ENCODE measurements at regions not wholly inside any gene's neighbourhood (a gene's known extent, or its start where the extent isn't known, plus 50 kb on each side); places are given as distances from the start of the nearest gene placed in this dataset.

DNA sequence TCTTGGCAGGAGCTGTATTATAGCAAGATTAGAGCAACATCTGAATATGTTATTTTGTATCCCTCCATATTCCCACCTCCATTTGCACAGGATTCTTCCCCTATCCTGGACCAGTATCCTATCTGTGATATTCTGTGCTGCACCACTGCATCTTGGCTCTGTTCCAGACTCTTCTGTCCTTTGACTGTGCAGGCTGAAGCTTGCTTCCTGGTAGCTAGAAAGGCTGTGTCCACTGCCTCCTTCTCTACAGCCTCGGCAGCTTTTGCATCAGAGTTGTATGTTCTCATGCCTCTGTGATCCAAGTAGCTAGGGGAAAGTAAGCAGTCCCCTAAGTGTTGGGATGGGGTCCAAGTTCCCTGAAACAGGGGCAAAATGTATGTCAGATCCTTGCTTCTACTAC is 104.1 kb downstream of the GAS1 start:
- Histone ChIP-seq H3K9me3 (no peaks in the 10 kb centered on the region), H3K4me1 (no peaks in the 10 kb centered on the region), H3K36me3 (ENCODE audit: low read depth, missing control alignments) (no peaks in the 10 kb centered on the region), H3K27ac (no peak overlapping the region), H3K27me3 (no peaks in the 10 kb centered on the region), H3K4me3 (no peak overlapping the region)
- DNase-seq = peak; percentile 48
- intact Hi-C loops (cut with DNase I; ENCODE audit: low total_unique reads) = no loop called here
- TF ChIP-seq, protein P1, sequence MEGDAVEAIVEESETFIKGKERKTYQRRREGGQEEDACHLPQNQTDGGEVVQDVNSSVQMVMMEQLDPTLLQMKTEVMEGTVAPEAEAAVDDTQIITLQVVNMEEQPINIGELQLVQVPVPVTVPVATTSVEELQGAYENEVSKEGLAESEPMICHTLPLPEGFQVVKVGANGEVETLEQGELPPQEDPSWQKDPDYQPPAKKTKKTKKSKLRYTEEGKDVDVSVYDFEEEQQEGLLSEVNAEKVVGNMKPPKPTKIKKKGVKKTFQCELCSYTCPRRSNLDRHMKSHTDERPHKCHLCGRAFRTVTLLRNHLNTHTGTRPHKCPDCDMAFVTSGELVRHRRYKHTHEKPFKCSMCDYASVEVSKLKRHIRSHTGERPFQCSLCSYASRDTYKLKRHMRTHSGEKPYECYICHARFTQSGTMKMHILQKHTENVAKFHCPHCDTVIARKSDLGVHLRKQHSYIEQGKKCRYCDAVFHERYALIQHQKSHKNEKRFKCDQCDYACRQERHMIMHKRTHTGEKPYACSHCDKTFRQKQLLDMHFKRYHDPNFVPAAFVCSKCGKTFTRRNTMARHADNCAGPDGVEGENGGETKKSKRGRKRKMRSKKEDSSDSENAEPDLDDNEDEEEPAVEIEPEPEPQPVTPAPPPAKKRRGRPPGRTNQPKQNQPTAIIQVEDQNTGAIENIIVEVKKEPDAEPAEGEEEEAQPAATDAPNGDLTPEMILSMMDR (IDR thresholded peaks at IDR 0.05) = no peak
- TF ChIP-seq POLR2A (IDR thresholded peaks at IDR 0.05) = no peak
- 21 to 37% methylated on average over 1 of the region's 1 CpG for WGBS, 2 donors

- Histone ChIP-seq H3K4me1 (no peaks in the 10 kb centered on the region), H3K36me3 (ENCODE audit: low read depth, missing control alignments) (no peaks in the 10 kb centered on the region), H3K27me3 (no peaks in the 10 kb centered on the region), H3K27ac (no peak overlapping the region), H3K9me3 (no peaks in the 10 kb centered on the region), H3K4me3 (no peak overlapping the region)
- TF ChIP-seq, protein P1 (IDR thresholded peaks at IDR 0.05) = no peak
- TF ChIP-seq POLR2A (IDR thresholded peaks at IDR 0.05) = no peak
- intact Hi-C loops (cut with DNase I; ENCODE audit: low total_unique reads) = no loop called here
- no peak for DNase-seq
- 74 to 78% methylated on average over 5 to 6 of the region's 6 CpGs for WGBS, 2 donors
Measured at GRCh38 chr9:86842573-86842972, 104.7 kb downstream of the GAS1 start.

DNA sequence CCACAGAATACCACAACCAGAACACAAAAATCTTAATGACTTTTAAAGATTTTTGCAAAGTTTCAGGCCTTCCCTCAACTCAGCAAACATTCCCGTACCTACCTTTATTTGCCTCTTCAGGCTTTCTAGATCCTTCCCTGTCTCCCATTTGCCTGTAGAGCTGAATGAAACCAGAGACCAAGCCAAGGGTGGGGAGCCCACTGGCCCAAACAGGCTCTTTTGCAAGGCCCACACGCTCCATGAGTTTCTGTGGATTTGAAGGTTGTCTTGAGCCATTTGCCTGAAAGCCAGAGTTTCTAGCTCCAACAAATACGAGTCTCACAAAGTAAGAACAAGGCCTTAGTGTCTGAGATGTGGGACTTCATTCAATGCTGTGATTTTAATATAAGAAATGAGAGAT is 107.8 kb downstream of the GAS1 start:
- 81% methylated on average over 3 of the region's 3 CpGs for WGBS, 2 donors
- no peaks in the 10 kb centered on the region for H3K36me3 ChIP-seq (ENCODE audit: low read depth, missing control alignments)
- TF ChIP-seq, protein P1 (IDR thresholded peaks at IDR 0.05) = no peak
- no peak for TF ChIP-seq POLR2A (IDR thresholded peaks at IDR 0.05)
- no peak overlapping the region for H3K4me3 ChIP-seq
- H3K4me1 ChIP-seq = no peaks in the 10 kb centered on the region
- intact Hi-C loops (cut with DNase I; ENCODE audit: low total_unique reads) = no loop called here
- DNase-seq = no peak
- H3K9me3 ChIP-seq = no peaks in the 10 kb centered on the region
- no peaks in the 10 kb centered on the region for H3K27me3 ChIP-seq
- H3K27ac ChIP-seq = no peak overlapping the region

GRCh38 chr9:86838519-86839497 is 108.5 kb downstream of the GAS1 start:
- intact Hi-C loops (cut with DNase I; ENCODE audit: low total_unique reads) = no loop called here
- Histone ChIP-seq H3K27ac (peak overlapping the region in 1 of 2 donors; percentile 36), H3K36me3 (ENCODE audit: low read depth, missing control alignments) (no peaks in the 10 kb centered on the region), H3K4me1 (no peaks in the 10 kb centered on the region), H3K9me3 (no peaks in the 10 kb centered on the region), H3K4me3 (no peak overlapping the region), H3K27me3 (no peaks in the 10 kb centered on the region)
- 57 to 68% methylated on average over 17 of the region's 17 CpGs for WGBS, 2 donors
- TF ChIP-seq, protein P1 (IDR thresholded peaks at IDR 0.05) = no peak
- TF ChIP-seq POLR2A (IDR thresholded peaks at IDR 0.05) = no peak
- DNase-seq = peak; percentile 38
